ENCODE measurements at regions not wholly inside any gene's neighbourhood (a gene's known extent, or its start where the extent isn't known, plus 50 kb on each side); places are given as distances from the start of the nearest gene placed in this dataset.
"Not testable (repeated sequence)": the region's sequence is repeated elsewhere in the genome, so short reads cannot be mapped to it uniquely, and the experiment has no call there.

DNA sequence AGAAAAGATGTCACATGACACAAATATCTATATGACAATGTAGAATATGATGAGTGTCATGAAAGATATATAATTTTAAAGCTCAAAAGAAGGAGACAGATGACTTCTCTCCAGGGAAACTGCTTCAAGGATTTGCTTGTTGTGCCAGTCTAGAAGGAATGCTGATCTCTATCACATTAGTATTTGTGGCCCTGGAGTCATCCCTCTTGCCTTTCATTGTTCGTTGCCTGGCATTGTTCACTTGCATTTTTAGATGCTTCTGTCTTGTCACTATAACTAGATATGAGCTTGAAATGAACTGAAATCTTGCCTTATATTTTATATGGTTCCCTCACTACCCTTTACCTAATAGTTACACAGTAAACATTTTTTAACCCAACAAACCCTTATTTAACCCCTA is 207.5 kb downstream of the ZNF608 start:
- no peak for DNase-seq

DNA sequence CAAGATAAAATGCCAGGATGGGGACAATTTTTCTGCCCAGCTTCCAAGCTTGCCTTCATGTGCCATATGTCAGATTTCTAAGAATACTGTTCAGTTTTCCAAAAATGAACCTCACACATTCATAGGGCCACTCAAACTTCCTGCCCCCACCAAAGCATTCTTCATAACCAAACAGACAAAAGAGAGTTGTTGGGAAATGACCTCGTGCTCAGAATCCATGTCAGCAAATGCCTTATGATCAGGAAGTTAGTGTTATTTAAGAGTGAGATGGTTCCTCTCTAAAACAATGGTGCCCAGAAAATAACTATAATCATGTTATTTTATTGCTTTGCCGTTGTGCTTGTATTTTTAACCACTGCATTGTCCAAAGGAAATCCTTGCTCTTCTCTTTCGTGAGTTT is 208.2 kb downstream of the ZNF608 start:
- DNase-seq, result no peak

DNA sequence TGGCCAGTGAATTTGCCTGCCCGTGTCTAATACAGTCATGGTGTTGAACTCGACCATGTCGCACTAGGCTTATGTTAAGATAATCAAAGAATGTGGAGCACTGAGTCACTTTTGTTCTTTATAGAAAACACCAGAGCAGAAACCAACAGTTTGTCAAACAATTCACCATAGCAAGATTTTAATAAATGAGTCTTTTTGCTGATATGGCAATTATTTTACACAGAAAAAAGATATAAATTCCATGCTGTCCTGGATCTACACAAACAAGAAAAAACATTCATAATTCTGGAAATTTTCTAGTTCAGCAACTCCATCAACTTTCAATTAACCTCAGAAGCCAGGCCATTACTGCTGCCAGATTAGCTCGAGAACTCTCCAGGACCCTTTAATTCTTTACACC is 208.9 kb downstream of the ZNF608 start:
- no peak for DNase-seq

DNA sequence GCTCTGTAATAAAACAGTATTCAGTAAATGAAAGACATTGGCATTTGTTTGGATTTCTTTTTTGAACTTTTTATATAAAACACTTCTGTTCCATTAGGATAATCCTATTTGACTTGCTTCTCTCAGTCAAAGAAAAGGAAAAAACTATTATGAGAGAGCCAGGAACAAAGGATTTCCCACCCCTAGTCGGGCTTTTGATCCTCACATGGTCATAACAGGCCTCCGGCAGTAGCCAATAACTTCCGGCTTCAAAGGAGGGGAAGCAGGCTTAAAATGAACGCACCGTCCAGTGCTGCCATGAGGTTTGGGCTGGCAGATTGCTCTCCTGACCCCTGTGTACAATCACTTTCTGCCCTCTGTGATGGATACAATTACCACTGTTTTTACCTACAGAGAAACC is 209.3 kb downstream of the ZNF608 start:
- no peak for DNase-seq

DNA sequence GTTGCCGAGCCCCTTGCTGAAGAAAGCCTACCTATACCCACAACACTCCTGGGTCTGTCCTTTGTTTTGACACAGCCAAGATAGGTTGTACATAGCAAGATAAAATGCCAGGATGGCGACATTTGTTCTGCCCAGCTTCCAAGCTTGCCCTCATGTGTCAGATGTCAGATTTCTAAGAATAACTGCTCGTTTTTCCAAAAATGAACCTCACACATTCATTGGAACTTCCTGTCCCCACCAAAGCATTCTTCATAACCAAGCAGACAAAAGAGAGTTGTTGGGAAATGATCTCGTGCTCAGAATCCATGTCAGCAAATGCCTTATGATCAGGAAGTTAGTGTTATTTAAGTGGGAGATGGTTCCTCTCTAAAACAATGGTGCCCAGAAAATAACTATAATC is 210.1 kb downstream of the ZNF608 start:
- DNase-seq, result no peak

DNA sequence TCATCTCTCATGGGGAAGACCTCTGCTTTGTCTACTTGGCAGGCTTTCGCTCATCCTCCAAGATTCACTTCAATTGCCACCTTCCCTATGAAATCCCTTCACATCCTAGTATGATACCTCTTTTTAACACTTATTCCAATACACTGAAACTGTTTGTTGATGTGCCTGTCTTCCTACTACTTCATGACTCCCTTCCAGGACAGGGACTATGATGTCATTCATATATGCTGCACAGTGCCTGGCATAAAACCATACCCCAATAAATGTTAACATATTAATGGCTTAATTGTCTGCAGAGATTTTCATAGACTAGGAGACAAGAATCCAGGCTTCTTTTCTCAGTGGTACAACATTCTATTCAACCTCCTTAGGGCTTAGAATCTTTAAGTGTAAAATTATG is 215.5 kb downstream of the ZNF608 start:
- DNase-seq, result no peak

DNA sequence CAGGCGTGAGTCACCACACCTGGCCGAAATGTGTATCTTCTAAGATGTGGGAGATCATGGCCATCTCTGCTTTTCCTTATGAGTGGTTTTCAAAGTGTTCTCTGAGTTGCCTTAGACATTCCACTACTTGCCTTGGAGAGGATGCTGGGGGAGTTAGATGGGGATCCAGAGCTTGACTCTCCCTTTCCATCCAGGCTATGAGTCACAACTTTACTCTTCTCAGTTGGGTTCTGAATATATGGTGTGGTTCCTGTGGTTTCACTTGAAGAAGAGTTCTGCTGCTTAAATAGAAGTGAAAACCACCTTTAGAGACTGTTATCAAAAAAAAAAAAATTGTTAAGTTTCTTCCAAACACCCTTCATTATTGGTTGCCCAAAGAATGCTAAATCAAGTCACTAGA is 217.6 kb downstream of the ZNF608 start:
- no peak for DNase-seq

DNA sequence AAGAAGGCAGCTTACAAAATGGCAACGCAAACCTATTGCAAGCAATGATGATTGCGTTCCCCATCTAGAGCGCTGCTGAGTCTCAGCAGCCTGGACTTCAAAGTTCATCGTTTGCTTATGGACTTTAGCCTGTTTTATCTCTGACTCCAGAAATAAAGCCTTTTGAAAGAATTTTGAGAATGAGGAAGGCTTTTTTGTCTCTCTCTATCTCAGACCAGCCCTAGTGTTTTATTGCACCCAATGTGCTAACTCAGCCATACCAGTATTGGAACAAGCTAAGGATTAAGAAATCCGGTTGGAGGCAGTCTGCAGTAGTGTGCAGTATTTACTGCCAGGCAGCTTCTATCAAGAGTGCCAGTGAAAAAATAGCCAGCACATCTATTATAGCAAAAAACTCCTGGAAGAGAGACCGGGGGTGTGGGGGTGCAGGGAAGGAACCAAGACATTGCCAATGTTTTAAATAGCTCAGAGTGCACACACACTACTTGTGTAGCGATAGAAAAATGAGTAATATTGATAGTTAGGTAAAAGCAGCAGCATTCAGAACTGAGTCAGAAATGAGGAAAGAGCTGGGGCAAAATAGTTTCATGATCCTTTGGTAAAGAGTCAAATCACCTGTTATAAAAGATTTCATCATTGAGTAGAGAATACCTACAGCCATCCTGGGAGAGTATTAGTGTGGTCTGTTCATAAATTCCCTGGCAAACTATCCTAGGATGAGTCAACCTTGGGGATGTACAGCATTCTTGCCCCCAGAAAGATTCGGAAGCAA is 219.0 kb downstream of the ZNF608 start:
- DNase-seq, result no peak

DNA sequence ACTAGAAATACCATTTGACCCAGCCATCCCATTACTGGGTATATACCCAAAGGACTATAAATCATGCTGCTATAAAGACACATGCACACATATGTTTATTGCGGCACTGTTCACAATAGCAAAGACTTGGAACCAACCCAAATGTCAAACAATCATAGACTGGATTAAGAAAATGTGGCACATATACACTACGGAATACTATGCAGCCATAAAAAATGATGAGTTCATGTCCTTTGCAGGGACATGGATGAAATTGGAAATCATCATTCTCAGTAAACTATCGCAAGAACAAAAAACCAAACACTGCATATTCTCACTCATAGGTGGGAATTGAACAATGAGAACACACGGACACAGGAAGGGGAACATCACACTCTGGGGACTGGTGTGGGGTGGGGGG is 220.4 kb downstream of the ZNF608 start:
- DNase-seq, result not testable (repeated sequence)

DNA sequence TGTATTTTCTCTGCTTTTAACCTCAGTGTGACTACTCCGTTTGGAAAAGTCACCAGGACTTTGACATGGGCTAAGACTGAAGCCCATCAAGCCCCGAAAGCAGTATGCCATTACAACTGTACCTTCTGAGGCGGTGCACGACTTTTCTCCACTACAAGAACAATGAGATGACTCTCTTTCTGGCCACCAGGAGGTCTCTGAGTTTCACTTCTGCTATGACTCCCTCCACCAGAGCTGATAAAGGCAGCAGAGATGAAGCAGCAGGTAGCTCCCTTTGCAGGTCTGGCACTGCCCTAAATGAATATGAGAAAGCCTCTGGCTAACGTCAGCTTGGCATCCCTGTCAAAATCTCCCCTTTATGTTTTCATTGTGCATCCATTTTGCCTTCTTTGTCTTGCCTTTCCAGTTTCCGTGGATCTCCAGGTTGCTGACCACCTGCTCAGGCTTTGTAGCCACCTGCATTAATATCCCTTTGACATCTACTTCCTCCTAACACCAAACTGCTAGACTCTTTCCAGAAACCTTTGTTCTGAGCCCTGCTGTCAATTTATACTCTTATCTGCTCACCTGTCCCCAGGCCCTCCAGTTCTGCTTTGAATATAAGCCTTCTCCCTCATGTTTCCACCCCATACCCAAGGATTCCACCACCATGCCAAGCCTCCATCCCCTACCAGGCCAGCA is 221.7 kb downstream of the ZNF608 start:
- no peak for DNase-seq

DNA sequence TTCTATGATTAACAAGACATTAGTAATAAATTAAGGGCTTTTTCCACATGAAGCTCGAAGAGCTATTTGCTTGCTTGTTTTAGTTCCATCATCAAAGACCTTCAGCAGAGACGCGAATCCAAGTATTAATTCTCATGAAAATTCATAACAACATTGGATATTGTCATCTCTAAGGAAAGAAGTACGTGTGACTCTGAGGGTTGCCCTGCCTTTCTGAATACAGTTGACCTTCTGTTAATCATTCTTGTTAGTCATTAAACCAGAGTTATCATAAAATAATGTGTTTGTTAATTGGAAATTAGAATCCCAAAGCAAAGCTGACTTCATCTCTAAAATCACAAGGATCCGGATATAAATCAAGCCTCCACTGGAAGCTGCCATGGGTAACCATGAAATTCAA is 222.5 kb downstream of the ZNF608 start:
- no peak for DNase-seq

DNA sequence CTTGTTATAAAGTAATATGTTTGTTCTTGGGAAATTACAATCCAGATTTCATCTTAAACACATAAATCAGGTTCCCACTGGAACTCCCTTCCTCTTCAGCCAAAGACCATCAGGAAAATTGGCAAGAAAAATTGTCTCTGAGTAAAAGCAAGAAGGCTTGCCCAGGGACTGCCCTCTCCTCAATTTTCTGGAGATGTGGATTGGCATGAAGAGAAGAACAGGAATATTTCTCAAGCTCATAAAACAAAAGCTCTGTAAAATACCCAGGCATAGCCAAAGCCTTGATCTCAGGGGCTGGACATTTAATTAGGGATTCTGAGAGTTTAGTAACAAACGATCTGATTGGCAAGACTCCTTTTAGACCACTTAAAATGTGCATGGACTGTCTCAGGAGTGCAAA is 223.4 kb downstream of the ZNF608 start:
- no peak for DNase-seq

DNA sequence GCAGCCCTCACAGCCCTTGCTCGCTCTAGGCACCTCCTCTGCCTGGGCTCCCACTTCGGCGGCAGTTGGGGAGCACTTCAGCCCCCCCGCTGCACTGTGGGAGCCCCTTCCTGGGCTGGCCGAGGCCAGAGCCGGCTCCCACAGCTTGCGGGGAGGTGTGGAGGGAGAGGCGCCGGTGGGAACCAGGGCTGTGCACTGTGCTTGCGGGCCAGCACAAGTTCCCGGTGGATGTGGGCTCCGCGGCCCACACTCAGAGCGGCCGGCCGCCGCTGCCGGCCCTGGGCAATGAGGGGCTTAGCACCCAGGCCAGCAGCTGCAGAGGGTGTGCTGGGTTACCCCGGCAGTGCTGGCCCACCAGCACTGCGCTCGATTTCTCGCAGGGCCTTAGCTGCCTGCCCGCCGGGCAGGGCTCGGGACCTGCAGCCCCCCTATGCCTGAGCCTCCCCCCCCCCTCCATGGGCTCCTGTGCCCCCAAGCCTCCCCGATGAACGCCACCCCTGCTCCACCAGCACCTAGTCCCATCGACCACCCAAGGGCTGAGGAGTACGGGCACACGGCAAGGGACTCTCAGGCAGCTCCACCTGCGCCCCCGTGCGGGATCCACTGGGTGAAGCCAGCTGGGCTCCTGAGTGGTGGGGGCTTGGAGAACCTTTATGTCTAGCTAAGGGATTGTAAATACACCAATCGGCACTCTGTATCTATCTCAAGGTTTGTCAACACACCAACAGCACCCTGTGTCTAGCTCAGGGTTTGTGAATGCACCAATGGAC is 224.8 kb downstream of the ZNF608 start:
- no peak for DNase-seq

DNA sequence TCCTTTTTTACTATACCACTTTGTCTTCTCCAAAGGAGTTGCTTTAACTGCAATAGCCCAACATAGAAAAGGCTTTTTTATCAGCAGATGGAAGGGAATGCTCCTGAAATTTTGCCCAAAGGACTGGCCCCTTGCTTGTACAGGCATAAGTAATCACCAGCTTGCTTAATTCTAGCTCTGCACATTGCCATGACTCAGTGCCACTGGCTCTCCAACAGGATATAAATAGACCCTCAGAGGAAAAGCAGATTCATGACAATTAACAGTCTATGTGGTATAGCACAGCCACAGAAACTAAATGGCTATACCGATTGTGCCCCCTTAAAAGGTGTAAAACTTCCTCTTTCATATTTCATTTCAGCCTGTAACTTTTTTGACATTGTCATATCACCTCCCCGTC is 227.0 kb downstream of the ZNF608 start:
- DNase-seq, result no peak

DNA sequence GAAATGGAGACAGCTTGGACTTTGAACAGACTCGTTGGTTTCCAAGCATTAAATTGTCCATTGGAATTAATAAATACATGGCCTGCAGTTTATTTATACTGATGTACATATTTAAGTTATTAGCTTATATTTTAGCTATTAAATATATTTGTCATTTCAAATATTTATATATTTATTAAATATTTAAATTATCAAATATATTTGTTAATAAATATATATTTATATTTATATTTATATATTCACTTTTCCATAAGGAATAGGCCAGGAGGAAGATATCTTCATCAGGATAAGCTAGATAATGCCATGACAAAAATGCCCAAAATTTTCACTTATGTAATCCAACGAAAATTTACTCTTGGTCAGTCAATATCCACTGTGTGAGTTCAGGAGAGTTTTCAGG is 229.9 kb downstream of the ZNF608 start:
- no peak for DNase-seq

DNA sequence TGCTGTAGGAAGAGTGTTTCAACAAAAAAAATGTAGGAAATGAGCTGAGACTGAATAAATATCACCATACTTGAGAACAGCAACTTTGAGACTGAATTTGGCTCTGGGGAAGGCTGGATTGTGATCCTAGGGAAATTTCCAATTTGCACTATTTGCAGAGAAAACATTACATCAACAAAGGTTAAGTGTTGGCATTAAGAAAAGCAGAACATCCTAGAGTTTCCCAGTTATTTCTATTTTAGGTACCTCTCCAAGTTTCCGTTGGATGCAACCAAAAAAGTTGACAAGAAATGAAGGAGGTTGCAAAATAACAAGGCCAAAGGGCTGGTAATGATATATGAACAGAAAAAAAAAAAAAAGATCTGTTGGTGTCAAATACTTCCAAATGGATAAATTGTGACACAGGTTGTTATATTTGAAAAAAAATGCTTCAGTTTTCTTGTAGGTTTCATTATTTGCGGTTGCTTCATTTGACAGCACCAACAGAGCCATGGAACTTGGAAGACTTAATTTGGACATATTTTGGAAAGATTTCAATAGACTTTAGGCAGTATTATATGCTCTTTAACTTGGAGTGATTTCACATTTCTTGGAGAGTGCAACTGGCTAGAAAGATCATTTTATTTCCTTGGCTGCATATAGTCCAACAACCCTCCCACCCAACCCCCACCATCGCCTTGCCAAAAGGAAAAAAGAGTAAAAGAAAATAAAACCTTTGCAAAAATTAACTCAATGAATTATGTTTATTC is 230.8 kb downstream of the ZNF608 start:
- DNase-seq, result no peak

DNA sequence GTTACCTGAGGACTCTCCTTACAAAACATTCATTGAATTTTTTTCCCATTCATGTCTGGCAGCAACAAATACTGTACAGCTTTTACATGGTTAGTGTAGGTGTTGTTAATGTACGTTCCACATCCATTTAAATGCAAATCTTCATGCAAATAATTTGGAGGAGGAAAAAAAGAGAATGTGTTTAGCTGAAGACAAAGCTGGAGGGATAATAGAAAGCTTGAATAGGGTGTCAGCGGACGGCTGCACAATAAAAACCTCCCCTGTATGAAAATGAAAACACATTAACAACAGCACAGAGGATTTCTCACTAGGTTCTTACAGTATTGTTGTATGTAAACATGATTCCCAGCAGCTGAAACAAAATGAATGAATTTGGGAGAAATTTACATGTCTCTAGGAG is 231.5 kb downstream of the ZNF608 start:
- no peak for DNase-seq

DNA sequence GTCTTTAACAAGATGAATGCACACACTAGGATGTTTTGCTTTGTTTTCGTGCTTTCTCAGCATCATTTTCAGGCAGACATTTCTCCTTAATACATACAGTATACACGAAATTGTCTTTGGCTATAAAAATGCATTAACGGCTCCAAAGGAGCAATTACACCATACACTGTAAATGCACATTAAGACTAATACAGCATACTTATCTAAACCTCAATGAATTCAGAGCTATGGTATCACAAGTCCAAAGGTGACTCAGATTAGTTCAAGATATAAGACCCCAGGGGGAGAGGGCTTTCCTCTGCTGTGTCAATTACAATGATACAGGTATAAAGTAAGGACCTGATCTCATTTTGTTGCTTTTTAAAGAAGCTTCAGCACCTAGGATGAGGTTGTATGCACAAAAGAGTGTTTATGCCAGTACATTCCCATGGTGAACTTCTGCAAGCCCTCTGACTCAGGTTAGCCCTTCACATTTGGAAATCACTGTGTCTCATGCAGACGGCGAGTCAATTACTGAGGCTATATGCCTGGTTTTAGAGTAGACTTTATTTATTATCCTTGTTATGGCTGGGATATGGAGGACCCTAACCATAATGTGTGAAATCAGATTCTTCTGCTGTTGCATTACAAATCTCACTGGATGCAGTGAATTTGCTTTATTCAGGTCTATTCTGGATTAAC is 233.3 kb downstream of the ZNF608 start:
- DNase-seq, result no peak

DNA sequence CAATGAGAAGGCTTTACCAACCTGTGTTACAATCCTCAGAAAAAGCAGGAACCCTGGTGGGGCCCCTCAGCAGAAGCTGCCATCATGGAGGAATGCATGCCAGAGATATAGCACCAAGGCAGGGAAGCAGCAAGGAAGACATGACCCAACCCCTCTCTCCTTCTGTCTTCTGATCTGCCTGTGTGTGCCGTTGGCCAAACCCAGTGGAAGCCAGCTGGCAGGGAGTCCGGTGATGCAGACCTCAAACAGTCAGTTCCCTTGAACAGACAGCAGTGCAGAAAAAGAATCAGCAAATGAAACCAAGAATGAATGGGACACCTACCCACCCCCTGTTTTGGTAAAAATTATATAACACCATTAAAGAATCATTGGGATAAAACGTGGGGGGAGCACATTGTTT is 234.2 kb downstream of the ZNF608 start:
- no peak for DNase-seq

DNA sequence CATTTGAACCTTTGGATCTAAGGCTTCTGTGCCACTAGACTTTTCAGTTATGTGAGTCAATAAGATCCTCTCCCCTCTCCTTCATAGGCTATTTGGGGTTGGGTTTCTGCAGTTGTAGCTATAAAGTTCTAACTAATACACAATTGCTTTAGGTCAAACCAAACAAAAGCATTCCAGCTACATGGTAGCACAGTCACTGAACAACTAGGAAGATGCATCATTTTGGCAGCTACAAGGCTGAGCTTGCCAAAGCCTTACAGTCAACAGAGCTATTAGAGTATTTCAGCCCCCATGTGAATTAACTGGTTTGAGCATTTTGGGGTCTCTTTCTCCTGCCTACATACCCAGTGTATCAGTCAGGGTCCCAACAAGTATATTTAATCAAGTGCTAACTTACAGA is 234.6 kb downstream of the ZNF608 start:
- no peak for DNase-seq

DNA sequence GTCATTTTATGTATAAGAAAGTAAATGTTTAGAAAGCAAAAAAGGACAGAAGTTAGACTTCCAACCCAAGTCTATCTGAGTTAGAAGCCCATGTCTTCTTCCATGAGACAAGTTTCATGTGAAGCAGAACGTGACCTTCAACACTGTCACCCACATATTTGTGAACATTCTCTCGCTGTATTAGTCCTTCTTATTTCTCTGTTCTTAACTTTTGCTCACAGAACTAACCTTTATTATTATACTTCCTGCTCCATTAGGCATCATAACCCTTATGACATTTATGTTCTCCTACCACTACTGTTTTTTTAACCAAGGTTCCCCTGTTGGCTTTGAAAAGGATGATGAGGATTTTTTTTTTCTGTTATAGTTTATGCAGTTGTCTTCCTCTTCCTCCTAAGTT is 238.8 kb downstream of the ZNF608 start:
- DNase-seq, result no peak

DNA sequence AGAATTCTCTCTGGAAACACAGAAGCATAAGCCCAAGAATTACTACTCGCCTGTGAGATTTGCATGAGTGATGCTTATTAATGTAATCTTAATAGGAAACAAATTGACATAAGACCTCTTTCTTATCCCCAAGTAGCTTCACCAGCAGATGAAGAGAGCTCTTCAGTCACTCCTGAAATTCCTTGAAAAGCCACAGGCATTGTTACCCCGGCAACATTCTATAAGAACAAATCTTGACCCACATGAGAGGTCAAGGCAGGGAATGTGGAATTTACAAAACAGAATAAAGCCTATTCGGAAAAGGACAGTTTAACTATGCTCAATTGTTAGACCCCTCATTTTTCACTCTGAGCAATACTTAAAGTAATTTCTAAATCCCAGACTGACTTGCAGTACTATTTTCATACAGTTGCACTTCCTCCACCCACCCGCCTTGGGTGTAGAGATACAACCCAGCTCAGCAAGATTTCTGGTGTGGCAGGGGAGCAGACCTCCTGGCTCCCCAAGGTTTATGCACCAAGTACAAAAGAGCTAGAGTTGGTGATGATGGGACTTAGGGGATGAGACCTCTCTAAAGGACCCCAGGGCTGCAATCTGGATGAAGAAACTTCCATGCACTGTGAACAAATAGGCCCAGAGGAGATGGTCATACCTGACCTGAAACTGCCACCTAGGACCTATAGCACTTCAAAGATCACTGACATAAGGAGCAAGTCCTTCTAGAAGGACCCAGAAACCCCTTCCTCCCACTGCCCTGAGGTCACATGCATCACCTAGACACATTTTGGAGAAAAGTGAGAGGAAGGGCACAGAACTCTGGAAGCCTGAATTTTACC is 242.1 kb downstream of the ZNF608 start:
- no peak for DNase-seq
